HepG2 (cell line): ENCODE measurements at regions not wholly inside any gene's neighbourhood (a gene's known extent, or its start where the extent isn't known, plus 50 kb on each side); places are given as distances from the start of the nearest gene placed in this dataset.

Experiments
- ATAC-seq: fragments of 200-7000 bp; cut with Tn5 transposase; 3 replicates; pipeline ENCODE4 v1.9.1; 2020; ENCODE audit warnings: mild to moderate bottlenecking, moderate library complexity
- BruUV-seq: library from RNA; stranded (reverse); fragments of 400-500 nt; replicated peaks from 2 replicates; lab custom pipeline; 2021; lab: Mats Ljungman, UMichigan
- CTCF ChIA-PET: fragments of 300-600 bp; formaldehyde crosslinking; extraction: SDS; loops from one replicate; lab custom pipeline; 2021; ENCODE audit warnings: low total read pairs, inconsistent platforms, low intra/inter-chr PET ratio; lab: Yijun Ruan, JAX
- POLR2A ChIA-PET: fragments of 350-600 bp; sonication (Branson Sonifier 250); formaldehyde crosslinking; loops from one replicate; lab custom pipeline; 2020; ENCODE audit warnings: antibody characterized with exemption, inconsistent platforms; lab: Yijun Ruan, JAX
- DNase-seq: peaks from one replicate; pipeline ENCODE4 v3.0.0-alpha.2; 2015; ENCODE audit warnings: low spot score
- FAIRE-seq: peaks from 3 replicates; lab custom pipeline; 2011; peaks lifted over from hg19 to GRCh38; lab: Jason Lieb, UNC
- H2AFZ ChIP-seq: one replicate; pipeline ENCODE4 v1.6.1; 2011; ENCODE audit warnings: low read length, inconsistent platforms
- H3K27ac ChIP-seq: fragments of 300-600 bp; 3 replicates; pipeline ENCODE4 v1.8.0; 2011; ENCODE audit warnings: mixed run types, mild to moderate bottlenecking, mixed read lengths, low read length, inconsistent platforms; ENCODE audit not compliant: insufficient read depth; ENCODE audit errors: extremely low read length
- H3K27me3 ChIP-seq, 2 experiments: fragments of 200-600 bp in 1 of 2; 2 replicates in 1 of 2; 3 replicates in 1 of 2; pipeline versions ENCODE4 v1.6.0 to v1.8.0; 2011; ENCODE audit warnings: low read length in 2 of 2, mild to moderate bottlenecking in 2 of 2, moderate library complexity in 2 of 2, inconsistent platforms in 1 of 2; ENCODE audit not compliant: insufficient read depth in 2 of 2, control insufficient read depth in 1 of 2
- H3K36me3 ChIP-seq, 2 experiments: fragments of 200-600 bp in 1 of 2; replicated peaks in 1 of 2; 2 replicates in 1 of 2; 3 replicates in 1 of 2; pipeline versions ENCODE4 v1.5.1 to v1.8.0; 2011; ENCODE audit warnings: low read length in 2 of 2, inconsistent platforms in 1 of 2; ENCODE audit not compliant: insufficient read depth in 2 of 2, control insufficient read depth in 1 of 2
- H3K4me1 ChIP-seq: 2 replicates; pipeline ENCODE4 v1.5.1; 2012; ENCODE audit warnings: low read length, inconsistent platforms; ENCODE audit not compliant: insufficient read depth
- H3K4me2 ChIP-seq: 2 replicates; pipeline ENCODE4 v1.6.0; 2011; ENCODE audit warnings: low read depth, low read length, inconsistent platforms
- H3K4me3 ChIP-seq, 3 experiments: fragments of 200-600 bp in 1 of 3; sonication (generic), shearing (Covaris generic) in 1 of 3; replicated peaks in 1 of 3; 2 replicates each; pipeline ENCODE4 v1.5.1; 2011 to 2016; ENCODE audit warnings: low read length in 3 of 3, inconsistent platforms in 2 of 3, low read depth in 2 of 3, mild to moderate bottlenecking in 2 of 3, control low read depth in 1 of 3, mixed read lengths in 1 of 3; ENCODE audit not compliant: insufficient read depth in 1 of 3
- H3K79me2 ChIP-seq: one replicate; pipeline ENCODE4 v1.6.1; 2011; ENCODE audit warnings: low read length, inconsistent platforms; ENCODE audit not compliant: insufficient read depth
- H3K9ac ChIP-seq: 2 replicates; pipeline ENCODE4 v1.6.0; 2011; ENCODE audit warnings: mild to moderate bottlenecking, low read depth, low read length, inconsistent platforms; ENCODE audit not compliant: insufficient read depth
- H3K9me3 ChIP-seq: 2 replicates; pipeline ENCODE4 v1.5.1; 2012; ENCODE audit warnings: mild to moderate bottlenecking, low read length
- H4K20me1 ChIP-seq: 2 replicates; pipeline ENCODE4 v1.6.0; 2011; ENCODE audit warnings: inconsistent platforms, mild to moderate bottlenecking, low read length, moderate library complexity; ENCODE audit not compliant: insufficient read depth
- DPF2 ChIP-seq: sonication (generic); formaldehyde crosslinking; IDR thresholded peaks from 2 replicates; pipeline ENCODE4 v1.4.0; 2020; ENCODE audit warnings: mild to moderate bottlenecking, low read depth, missing genetic modification reagents, borderline replicate concordance
- ETV5 ChIP-seq: IDR thresholded peaks from 2 replicates; pipeline ENCODE4 v1.6.1; 2018; ENCODE audit warnings: missing biosample characterization, missing genetic modification reagents, inconsistent platforms, borderline replicate concordance
- HMGA1 ChIP-seq: sonication (generic); formaldehyde crosslinking; conservative IDR thresholded peaks from 2 replicates; pipeline ENCODE4 v1.4.0; 2020; ENCODE audit warnings: missing genetic modification reagents
- MYNN ChIP-seq: sonication (generic); formaldehyde crosslinking; IDR thresholded peaks from 2 replicates; pipeline ENCODE4 v1.4.0; 2020; ENCODE audit warnings: mild to moderate bottlenecking, low read depth, missing genetic modification reagents
- PHF20 ChIP-seq: sonication (generic); formaldehyde crosslinking; IDR thresholded peaks from 2 replicates; pipeline ENCODE4 v1.5.0; 2020; ENCODE audit warnings: mild to moderate bottlenecking, missing genetic modification reagents
- POLR2A ChIP-seq, 2 experiments: IDR thresholded peaks; 2 replicates each; pipeline ENCODE4 v1.6.1; 2011; ENCODE audit warnings: low read depth in 2 of 2, low read length in 2 of 2, mild to moderate bottlenecking in 1 of 2, moderate library complexity in 1 of 2; ENCODE audit not compliant: insufficient read depth in 1 of 2
- RFXAP ChIP-seq: sonication (generic); formaldehyde crosslinking; IDR thresholded peaks from 2 replicates; pipeline ENCODE4 v1.4.0; 2020; ENCODE audit warnings: missing genetic modification reagents, borderline replicate concordance
- SIX1 ChIP-seq: sonication (generic); formaldehyde crosslinking; IDR thresholded peaks from 2 replicates; pipeline ENCODE4 v1.4.0; 2020; ENCODE audit warnings: missing genetic modification reagents, borderline replicate concordance
- SMARCE1 ChIP-seq: fragments of 450-650 bp; IDR thresholded peaks from 2 replicates; pipeline ENCODE4 v1.6.1; 2017; ENCODE audit warnings: borderline replicate concordance
- SSRP1 ChIP-seq: IDR thresholded peaks from 2 replicates; pipeline ENCODE4 v1.6.1; 2016; ENCODE audit warnings: control low read depth
- STAG1 ChIP-seq: sonication (generic); formaldehyde crosslinking; IDR thresholded peaks from 2 replicates; pipeline ENCODE4 v1.4.0; 2020; ENCODE audit warnings: missing genetic modification reagents
- SYNCRIP ChIP-seq: fragments of 200-400 bp; formaldehyde crosslinking; IDR thresholded peaks from 2 replicates; pipeline ENCODE4 v1.6.1; 2018; ENCODE audit warnings: mild to moderate bottlenecking, low read depth, low read length; ENCODE audit not compliant: insufficient read depth
- U2AF2 ChIP-seq: fragments of 200-400 bp; formaldehyde crosslinking; IDR thresholded peaks from 2 replicates; pipeline ENCODE4 v1.6.1; 2017; ENCODE audit warnings: low read depth, mild to moderate bottlenecking, low read length
- YEATS2 ChIP-seq: sonication (generic); formaldehyde crosslinking; IDR thresholded peaks from 2 replicates; pipeline ENCODE4 v1.4.0; 2020; ENCODE audit warnings: missing genetic modification reagents, borderline replicate concordance
- ZBTB33 ChIP-seq: sonication (generic); formaldehyde crosslinking; IDR thresholded peaks from 2 replicates; pipeline ENCODE4 v1.4.0; 2020; ENCODE audit warnings: missing genetic modification reagents
- ZFP36 ChIP-seq: fragments of 150-350 bp; IDR thresholded peaks from 2 replicates; pipeline ENCODE4 v1.6.1; 2018; ENCODE audit warnings: borderline replicate concordance, low read length, low read depth; ENCODE audit not compliant: partially characterized antibody
- ZNF17 ChIP-seq: sonication (generic); formaldehyde crosslinking; IDR thresholded peaks from 2 replicates; pipeline ENCODE4 v1.5.0; 2020; ENCODE audit warnings: mild to moderate bottlenecking, missing genetic modification reagents
- ZNF180 ChIP-seq: sonication (generic); formaldehyde crosslinking; IDR thresholded peaks from 2 replicates; pipeline ENCODE4 v1.4.0; 2020; ENCODE audit warnings: low read depth, missing genetic modification reagents, borderline replicate concordance
- ZNF230 ChIP-seq: sonication (generic); formaldehyde crosslinking; IDR thresholded peaks from 2 replicates; pipeline ENCODE4 v1.4.0; 2020; ENCODE audit warnings: mild to moderate bottlenecking, missing genetic modification reagents
- ZNF724P ChIP-seq: sonication (generic); formaldehyde crosslinking; IDR thresholded peaks from 2 replicates; pipeline ENCODE4 v1.8.0; 2022; ENCODE audit warnings: missing genetic modification reagents, borderline replicate concordance
- ZNF773 ChIP-seq: sonication (generic); formaldehyde crosslinking; IDR thresholded peaks from 2 replicates; pipeline ENCODE4 v1.4.0; 2020; ENCODE audit warnings: missing genetic modification reagents, borderline replicate concordance
- WGBS: methylation state at CpG from one replicate; pipeline ENCODE4 v1.1.6; 2017; ENCODE audit warnings: low lambda C conversion rate; 5-methylcytosine and 5-hydroxymethylcytosine counted together
- in situ Hi-C: cut with HindIII; loops from 2 replicates; pipeline ENCODE4 v1.10.0; 2017; ENCODE audit warnings: low pct_unique_long_range_greater_than_20kb; ENCODE audit not compliant: extremely low pct_ligation_motif_present
- intact Hi-C: fragments of 100-400 bp; cut with micrococcal nuclease; formaldehyde crosslinking; loops from one replicate; pipeline ENCODE4 v1.10.0; 2022; ENCODE audit not compliant: unreplicated experiment

- no peak for TF ChIP-seq ZFP36
- no peak for TF ChIP-seq PHF20 (CRISPR knock-in tag)
- no peak for TF ChIP-seq U2AF2
- no peak for TF ChIP-seq MYNN (CRISPR knock-in tag)
- TF ChIP-seq RFXAP (CRISPR knock-in tag), result no peak
- no peak for TF ChIP-seq POLR2A (IDR thresholded peaks at IDR 0.05; ENCODE audit: insufficient read depth in 1 of 2, low read depth in 2 of 2, low read length in 2 of 2)
- no peak for TF ChIP-seq ZNF17 (CRISPR knock-in tag)
- ATAC-seq, result no peak
- FAIRE-seq, result no peak
- no peaks in the 10 kb centered on the region for H3K79me2 ChIP-seq
- no peak for DNase-seq
- no peaks in the 10 kb centered on the region for H4K20me1 ChIP-seq
- H3K9ac ChIP-seq, result no peak overlapping the region
- no peak overlapping the region for H3K4me3 ChIP-seq
- no peak overlapping the region for H3K4me2 ChIP-seq
- POLR2A ChIA-PET, result interaction anchor here (1.7 kb wide), 1 partner anchor 12 kb away, joined by 4 read pairs; no protein-coding TSS in a partner anchor
- no peaks in the 10 kb centered on the region for H3K9me3 ChIP-seq
- H2AFZ ChIP-seq, result peak overlapping the region; percentile 71
- BruUV-seq, result no TSS peak
- intact Hi-C loops (no loop called here), in situ Hi-C loops (no loop called here)
- H3K27ac ChIP-seq, result no peak overlapping the region
- no peaks in the 10 kb centered on the region for H3K27me3 ChIP-seq
- peaks cover 6% of the 10 kb centered on the region; the same call in 1 of the 2 replicates for H3K4me1 ChIP-seq
- 100% methylated on average over 2 of the region's 2 CpGs for WGBS
- H3K36me3 ChIP-seq, result no peaks in the 10 kb centered on the region
- CTCF ChIA-PET, result no interaction called here
Measured at GRCh38 chr18:39453356-39453755, 1887.8 kb upstream of the CELF4 start.

GRCh38 chr18:39450958-39451357, 1885.4 kb upstream of the CELF4 start:
- H3K79me2 ChIP-seq, result no peaks in the 10 kb centered on the region
- H3K9me3 ChIP-seq, result no peaks in the 10 kb centered on the region
- POLR2A ChIA-PET, result no interaction called here
- no peak overlapping the region for H3K27ac ChIP-seq
- H3K27me3 ChIP-seq, result no peaks in the 10 kb centered on the region
- in situ Hi-C loops (no loop called here), intact Hi-C loops (no loop called here)
- H3K4me1 ChIP-seq, result peaks cover 6% of the 10 kb centered on the region; the same call in 1 of the 2 replicates
- no peaks in the 10 kb centered on the region for H4K20me1 ChIP-seq
- 97% methylated on average over 6 of the region's 6 CpGs for WGBS
- DNase-seq (no peak), FAIRE-seq (no peak), ATAC-seq (no peak)
- H3K4me3 ChIP-seq, result no peak overlapping the region
- H3K36me3 ChIP-seq, result no peaks in the 10 kb centered on the region
- CTCF ChIA-PET, result no interaction called here
- no TSS peak for BruUV-seq
- H3K4me2 ChIP-seq, result no peak overlapping the region
- no peak overlapping the region for H2AFZ ChIP-seq
- H3K9ac ChIP-seq, result no peak overlapping the region
- no peak for TF ChIP-seq SSRP1 (CRISPR knock-in tag)
- TF ChIP-seq SMARCE1, result no peak
- TF ChIP-seq ZNF724P (CRISPR knock-in tag), result no peak
- TF ChIP-seq YEATS2, result no peak
- no peak for TF ChIP-seq ZNF180 (CRISPR knock-in tag)
- TF ChIP-seq STAG1 (CRISPR knock-in tag), result no peak
- TF ChIP-seq SIX1 (CRISPR knock-in tag), result no peak
- no peak for TF ChIP-seq SYNCRIP
- no peak for TF ChIP-seq ETV5 (CRISPR knock-in tag)
- no peak for TF ChIP-seq HMGA1
- no peak for TF ChIP-seq ZNF773 (CRISPR knock-in tag)
- TF ChIP-seq ZNF230 (CRISPR knock-in tag), result no peak
- TF ChIP-seq DPF2 (CRISPR knock-in tag), result no peak
- TF ChIP-seq ZBTB33 (CRISPR knock-in tag), result no peak
